ENCODE measurements at regions not wholly inside any gene's neighbourhood (a gene's known extent, or its start where the extent isn't known, plus 50 kb on each side); places are given as distances from the start of the nearest gene placed in this dataset.

- CTCF ChIA-PET, result no interaction called here
- Mint-ChIP-seq H3K27ac (no peak overlapping the region), H3K4me1 (peaks cover 11% of the 10 kb centered on the region), H3K36me3 (no peaks in the 10 kb centered on the region), H3K27me3 (ENCODE audit: low read depth) (no peaks in the 10 kb centered on the region), H3K4me3 (no peak overlapping the region), H3K9me3 (no peaks in the 10 kb centered on the region)
- no peak for ATAC-seq
- TF ChIP-seq OVOL2 (CRISPR knock-in tag; IDR thresholded peaks at IDR 0.05; ENCODE audit: borderline replicate concordance) (no peak), MXD4 (CRISPR knock-in tag; IDR thresholded peaks at IDR 0.05; ENCODE audit: borderline replicate concordance) (no peak), AFF4 (CRISPR knock-in tag; IDR thresholded peaks at IDR 0.05; ENCODE audit: borderline replicate concordance) (no peak), FOXP1 (CRISPR knock-in tag; IDR thresholded peaks at IDR 0.05; ENCODE audit: borderline replicate concordance) (no peak), ESRRA (CRISPR knock-in tag; IDR thresholded peaks at IDR 0.05; ENCODE audit: borderline replicate concordance) (no peak), ZNF138 (CRISPR knock-in tag; conservative IDR thresholded peaks at IDR 0.05) (no peak), SMAD3 (CRISPR knock-in tag; IDR thresholded peaks at IDR 0.05; ENCODE audit: borderline replicate concordance) (no peak), PREB (CRISPR knock-in tag; IDR thresholded peaks at IDR 0.05; ENCODE audit: borderline replicate concordance) (no peak), NR1H2 (CRISPR knock-in tag; IDR thresholded peaks at IDR 0.05) (no peak), ZNF416 (CRISPR knock-in tag; IDR thresholded peaks at IDR 0.05) (no peak), ZNF671 (CRISPR knock-in tag; IDR thresholded peaks at IDR 0.05) (no peak), NR2C2 (CRISPR knock-in tag; IDR thresholded peaks at IDR 0.05) (no peak), ATF2 (CRISPR knock-in tag; IDR thresholded peaks at IDR 0.05; ENCODE audit: borderline replicate concordance, low read depth) (no peak), RELA (CRISPR knock-in tag; IDR thresholded peaks at IDR 0.05; ENCODE audit: borderline replicate concordance) (no peak), RORB (CRISPR knock-in tag; IDR thresholded peaks at IDR 0.05) (no peak), ZNF281 (CRISPR knock-in tag; IDR thresholded peaks at IDR 0.05) (no peak), JAZF1 (CRISPR knock-in tag; IDR thresholded peaks at IDR 0.05) (no peak), ZMAT4 (CRISPR knock-in tag; IDR thresholded peaks at IDR 0.05) (no peak), ARID4B (CRISPR knock-in tag; IDR thresholded peaks at IDR 0.05; ENCODE audit: borderline replicate concordance) (no peak)
- DNase-seq (ENCODE audit: low spot score), result no peak
- POLR2A ChIA-PET, result no interaction called here
These were observed 281.4 kb upstream of the DYNLRB2 start for GRCh38 chr16:80259290-80259805.

Data from WTC11 (cell line).